ENCODE measurements at regions not wholly inside any gene's neighbourhood (a gene's known extent, or its start where the extent isn't known, plus 50 kb on each side); places are given as distances from the start of the nearest gene placed in this dataset.

DNA sequence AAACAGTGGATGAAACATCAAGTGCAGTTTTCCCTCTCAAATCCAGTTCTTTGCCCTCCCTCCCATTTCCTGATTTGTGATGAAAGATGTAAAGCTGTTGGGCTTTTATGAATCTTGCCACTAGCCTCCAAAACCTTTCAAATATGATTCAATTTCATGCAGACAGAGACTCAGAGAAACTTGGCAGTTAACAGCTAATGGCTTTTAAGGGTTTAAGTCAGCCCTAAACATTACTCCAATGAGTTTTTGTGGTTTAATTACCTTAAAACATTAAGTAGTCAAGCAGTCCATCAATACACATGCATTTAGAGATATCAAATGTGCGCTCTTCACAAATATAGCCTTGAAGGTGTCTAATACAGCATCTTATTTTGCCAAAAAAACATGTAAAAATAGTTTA is 1594.0 kb upstream of the GOT2 start:
- no peak for DNase-seq
- Histone ChIP-seq H3K36me3 (no peaks in the 10 kb centered on the region), H3K27me3 (replicated peaks in 1 of 7) (no peaks in the 10 kb centered on the region), H3K4me1 (no peaks in the 10 kb centered on the region), H3K9me3 (peaks cover 0 to 19% (median 3%) of the 10 kb centered on the region in 8 donors), H3K4me3 (no peak overlapping the region), H3K27ac (no peak overlapping the region)
- no peak for TF ChIP-seq POLR2A (IDR thresholded peaks at IDR 0.05)
- no peak for TF ChIP-seq POLR2AphosphoS5 (IDR thresholded peaks at IDR 0.05)
- no peak for TF ChIP-seq CTCF (IDR thresholded peaks at IDR 0.05 in 8 of 11, conservative IDR thresholded peaks at IDR 0.05 in 3 of 11)
- WGBS, 5 donors, result 73 to 96% (median 87%) methylated on average over 1 of the region's 1 CpG
- intact Hi-C loops (cut with DNase I; ENCODE audit: low total_unique reads), result no loop called here

DNA sequence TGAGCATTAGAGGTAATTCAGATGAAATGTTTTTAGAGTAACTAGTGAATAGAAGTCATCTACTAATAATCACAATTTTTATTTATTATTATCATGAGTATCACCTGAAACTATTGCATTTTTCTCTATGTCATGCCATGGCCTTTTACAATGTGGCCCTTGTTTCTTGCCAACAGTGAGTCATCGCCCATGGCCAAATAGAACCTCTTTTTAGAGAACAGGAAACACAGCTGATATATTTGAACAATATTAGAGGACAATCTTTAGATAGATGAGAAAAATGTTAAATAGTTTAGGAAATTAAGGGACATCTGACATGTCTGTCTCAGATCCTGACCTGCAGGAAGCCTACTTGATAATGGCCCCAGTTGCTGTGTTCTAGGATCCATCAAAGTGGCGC is 1584.4 kb upstream of the GOT2 start:
- no peaks in the 10 kb centered on the region for H3K4me1 ChIP-seq
- no peak for DNase-seq
- no peak for TF ChIP-seq CTCF (IDR thresholded peaks at IDR 0.05 in 8 of 11, conservative IDR thresholded peaks at IDR 0.05 in 3 of 11)
- no peak for TF ChIP-seq POLR2AphosphoS5 (IDR thresholded peaks at IDR 0.05)
- no peak for TF ChIP-seq POLR2A (IDR thresholded peaks at IDR 0.05)
- H3K36me3 ChIP-seq, result no peaks in the 10 kb centered on the region
- H3K27me3 ChIP-seq (replicated peaks in 1 of 7), result no peaks in the 10 kb centered on the region
- WGBS, 5 donors, result 63 to 83% (median 74%) methylated on average over 2 of the region's 2 CpGs
- H3K9me3 ChIP-seq, result peaks cover 0 to 16% (median 2%) of the 10 kb centered on the region in 8 donors
- no peak overlapping the region for H3K4me3 ChIP-seq
- intact Hi-C loops (cut with DNase I; ENCODE audit: low total_unique reads), result no loop called here
- no peak overlapping the region for H3K27ac ChIP-seq

DNA sequence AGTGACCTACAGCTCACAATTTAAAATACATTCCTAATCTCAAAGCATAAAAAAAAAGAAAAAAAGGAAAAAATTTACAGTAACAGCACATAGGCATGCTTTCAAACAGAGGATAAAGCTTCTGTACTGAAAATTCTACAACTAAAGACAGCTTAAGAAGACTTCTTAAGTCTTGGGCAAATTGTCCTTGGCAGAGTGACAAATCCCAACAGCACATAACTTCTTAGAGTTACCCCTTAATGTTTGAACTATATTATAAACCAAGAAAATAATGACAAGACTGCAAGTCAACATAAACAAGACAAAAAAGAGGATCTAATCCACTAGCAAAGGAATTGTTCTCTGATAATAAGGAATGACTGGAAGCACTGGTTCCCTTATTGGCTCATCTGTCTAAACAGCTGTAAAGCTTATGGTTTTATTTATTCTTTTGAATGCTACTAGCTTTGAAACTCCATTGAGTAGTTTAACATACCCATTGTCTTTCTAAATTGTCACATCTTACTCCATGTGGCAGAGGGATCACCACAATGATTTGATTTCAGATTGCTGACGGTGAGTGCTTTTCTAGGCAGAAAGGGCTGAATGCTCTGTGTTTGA is 1576.8 kb upstream of the GOT2 start:
- TF ChIP-seq CTCF (IDR thresholded peaks at IDR 0.05 in 8 of 11, conservative IDR thresholded peaks at IDR 0.05 in 3 of 11) (no peak), POLR2A (IDR thresholded peaks at IDR 0.05) (no peak), POLR2AphosphoS5 (IDR thresholded peaks at IDR 0.05) (no peak)
- H3K27ac ChIP-seq, result no peak overlapping the region
- peaks cover 0 to 13% (median 10%) of the 10 kb centered on the region in 8 donors for H3K9me3 ChIP-seq
- no peaks in the 10 kb centered on the region for H3K4me1 ChIP-seq
- no peak overlapping the region for H3K4me3 ChIP-seq
- intact Hi-C loops (cut with DNase I; ENCODE audit: low total_unique reads), result no loop called here
- H3K36me3 ChIP-seq, result no peaks in the 10 kb centered on the region
- DNase-seq, result no peak
- H3K27me3 ChIP-seq (replicated peaks in 1 of 7), result no peaks in the 10 kb centered on the region
- WGBS, 5 donors, result 83 to 91% (median 88%) methylated on average over 1 of the region's 1 CpG

GRCh38 chr16:60304720-60305119 is 1570.6 kb upstream of the GOT2 start:
- H3K4me3 ChIP-seq, result no peak overlapping the region
- TF ChIP-seq POLR2AphosphoS5 (IDR thresholded peaks at IDR 0.05), result no peak
- TF ChIP-seq POLR2A (IDR thresholded peaks at IDR 0.05), result no peak
- H3K9me3 ChIP-seq, result peaks cover 0 to 26% (median 11%) of the 10 kb centered on the region in 8 donors
- no peak overlapping the region for H3K27ac ChIP-seq
- H3K4me1 ChIP-seq, result no peaks in the 10 kb centered on the region
- no peaks in the 10 kb centered on the region for H3K27me3 ChIP-seq (replicated peaks in 1 of 7)
- intact Hi-C loops (cut with DNase I; ENCODE audit: low total_unique reads), result no loop called here
- no peaks in the 10 kb centered on the region for H3K36me3 ChIP-seq
- DNase-seq, result no peak
- WGBS, 5 donors, result 60 to 86% (median 71%) methylated on average over 2 of the region's 2 CpGs
